Activated CD8-positive, alpha-beta T cell treated with anti-CD3 and anti-CD28 coated beads for 36 hours (primary cell): ENCODE measurements at regions not wholly inside any gene's neighbourhood (a gene's known extent, or its start where the extent isn't known, plus 50 kb on each side); places are given as distances from the start of the nearest gene placed in this dataset.

Experiments used
- ATAC-seq: fragments of 200-7000 bp; cut with Tn5 transposase; one replicate; pipeline ENCODE4 v1.10.0; 2021; ENCODE audit warnings: mild to moderate bottlenecking, moderate library complexity
- CTCF ChIA-PET: fragments of 350-600 bp; sonication (Branson Sonifier 250); formaldehyde crosslinking; loops from one replicate; lab custom pipeline; 2021; ENCODE audit warnings: antibody characterized with exemption; lab: Charles Lee
- POLR2A ChIA-PET: fragments of 350-600 bp; sonication (Branson Sonifier 250); formaldehyde crosslinking; loops from one replicate; lab custom pipeline; 2021; ENCODE audit warnings: antibody characterized with exemption; lab: Charles Lee
- DNase-seq: peaks from one replicate; pipeline ENCODE4 v3.0.0-alpha.2; 2020
- H3K27ac Mint-ChIP-seq: one replicate; pipeline ENCODE4 v1.8.0; 2021; ENCODE audit warnings: mild to moderate bottlenecking, mixed read lengths
- H3K27me3 Mint-ChIP-seq: one replicate; pipeline ENCODE4 v1.8.0; 2021; ENCODE audit warnings: mixed read lengths
- H3K36me3 Mint-ChIP-seq: one replicate; pipeline ENCODE4 v1.8.0; 2021; ENCODE audit warnings: low read depth, mixed read lengths
- H3K4me1 Mint-ChIP-seq: one replicate; pipeline ENCODE4 v1.8.0; 2021; ENCODE audit warnings: low read depth, mixed read lengths
- H3K4me3 Mint-ChIP-seq: one replicate; pipeline ENCODE4 v1.8.0; 2021; ENCODE audit warnings: mild to moderate bottlenecking, moderate library complexity, mixed read lengths
- H3K9me3 Mint-ChIP-seq: one replicate; pipeline ENCODE4 v1.8.0; 2021; ENCODE audit warnings: mixed read lengths
- CTCF ChIP-seq: fragments of 200-600 bp; IDR thresholded peaks from one replicate; pipeline ENCODE4 v1.8.0; 2022; ENCODE audit warnings: antibody characterized with exemption, mild to moderate bottlenecking
- intact Hi-C: fragments of 100-400 bp; cut with micrococcal nuclease; formaldehyde crosslinking; loops from one replicate; pipeline ENCODE4 v1.10.0; 2022

- POLR2A ChIA-PET: no interaction called here
- Mint-ChIP-seq H3K4me3 (no peak overlapping the region), H3K27ac (no peak overlapping the region), H3K9me3 (no peaks in the 10 kb centered on the region), H3K27me3 (peaks cover 5% of the 10 kb centered on the region), H3K36me3 (no peaks in the 10 kb centered on the region), H3K4me1 (no peaks in the 10 kb centered on the region)
- CTCF ChIA-PET: interaction anchor here (0.8 to 6.9 kb wide), 3 partner anchors 10 to 224 kb away, joined by 3 to 71 read pairs (median 4); no protein-coding TSS in a partner anchor
- DNase-seq (no peak), ATAC-seq (no peak)
- TF ChIP-seq CTCF: no peak
- intact Hi-C loops: no loop called here
Measured at GRCh38 chr20:40738976-40739375, 49.9 kb upstream of the MAFB start.

GRCh38 chr20:40739841-40740240, 50.8 kb upstream of the MAFB start:
- Mint-ChIP-seq H3K27ac (no peak overlapping the region), H3K36me3 (no peaks in the 10 kb centered on the region), H3K4me3 (no peak overlapping the region), H3K27me3 (peaks cover 5% of the 10 kb centered on the region), H3K9me3 (no peaks in the 10 kb centered on the region), H3K4me1 (no peaks in the 10 kb centered on the region)
- intact Hi-C loops: loop anchor here (5.0 kb wide), 1 partner anchor 222 kb away; no protein-coding TSS in a partner anchor
- ATAC-seq: no peak
- ChIA-PET POLR2A (no interaction called here), CTCF (interaction anchor here (0.8 to 6.9 kb wide), 5 partner anchors 9 to 223 kb away, joined by 3 to 71 read pairs (median 3); no protein-coding TSS in a partner anchor)
- no peak for TF ChIP-seq CTCF
- DNase-seq: no peak

- no peak overlapping the region for H3K27ac Mint-ChIP-seq
- no peak overlapping the region for H3K4me3 Mint-ChIP-seq
- no peaks in the 10 kb centered on the region for H3K36me3 Mint-ChIP-seq
- ATAC-seq (peak; percentile 45), DNase-seq (peak; percentile 60)
- POLR2A ChIA-PET: no interaction called here
- no peaks in the 10 kb centered on the region for H3K4me1 Mint-ChIP-seq
- peaks cover 2% of the 10 kb centered on the region for H3K27me3 Mint-ChIP-seq
- no peaks in the 10 kb centered on the region for H3K9me3 Mint-ChIP-seq
- intact Hi-C loops: loop anchor here (5.0 kb wide), 1 partner anchor 221 kb away; no protein-coding TSS in a partner anchor
- TF ChIP-seq CTCF: peak; percentile 66
- CTCF ChIA-PET: interaction anchor here (0.6 to 6.9 kb wide), 28 partner anchors 9 to 226 kb away, joined by 3 to 71 read pairs (median 4); no protein-coding TSS in a partner anchor
Measured at GRCh38 chr20:40741507-40742106, 52.6 kb upstream of the MAFB start.

GRCh38 chr20:40743141-40743775, 54.2 kb upstream of the MAFB start:
- DNase-seq (no peak), ATAC-seq (no peak)
- no peak for TF ChIP-seq CTCF
- H3K36me3 Mint-ChIP-seq: no peaks in the 10 kb centered on the region
- H3K27ac Mint-ChIP-seq: no peak overlapping the region
- H3K4me1 Mint-ChIP-seq: no peaks in the 10 kb centered on the region
- no peaks in the 10 kb centered on the region for H3K9me3 Mint-ChIP-seq
- POLR2A ChIA-PET: no interaction called here
- intact Hi-C loops: loop anchor here (5.0 kb wide), 1 partner anchor 219 kb away; no protein-coding TSS in a partner anchor
- CTCF ChIA-PET: interaction anchor here (1.0 to 6.9 kb wide), 3 partner anchors 18 to 223 kb away, joined by 3 to 71 read pairs (median 3); no protein-coding TSS in a partner anchor
- no peak overlapping the region for H3K4me3 Mint-ChIP-seq
- H3K27me3 Mint-ChIP-seq: peaks cover 2% of the 10 kb centered on the region
